Epithelial cell of esophagus (primary cell): ENCODE measurements at regions not wholly inside any gene's neighbourhood (a gene's known extent, or its start where the extent isn't known, plus 50 kb on each side); places are given as distances from the start of the nearest gene placed in this dataset.

Source experiments
- DNase-seq: peaks from one replicate; pipeline ENCODE4 v3.0.0; 2010; ENCODE audit warnings: low read depth
- H3K4me3 ChIP-seq: 2 replicates; pipeline ENCODE4 v1.5.1; 2011; ENCODE audit warnings: mild to moderate bottlenecking, low read length, control low read depth
- TF ChIP-seq, protein P1 (sequence below): IDR thresholded peaks from 2 replicates; pipeline ENCODE4 v1.5.1; 2011; ENCODE audit warnings: low read depth, mild to moderate bottlenecking, low read length, control low read depth, inconsistent platforms; ENCODE audit not compliant: insufficient read depth; ENCODE audit errors: missing control alignments

DNA sequence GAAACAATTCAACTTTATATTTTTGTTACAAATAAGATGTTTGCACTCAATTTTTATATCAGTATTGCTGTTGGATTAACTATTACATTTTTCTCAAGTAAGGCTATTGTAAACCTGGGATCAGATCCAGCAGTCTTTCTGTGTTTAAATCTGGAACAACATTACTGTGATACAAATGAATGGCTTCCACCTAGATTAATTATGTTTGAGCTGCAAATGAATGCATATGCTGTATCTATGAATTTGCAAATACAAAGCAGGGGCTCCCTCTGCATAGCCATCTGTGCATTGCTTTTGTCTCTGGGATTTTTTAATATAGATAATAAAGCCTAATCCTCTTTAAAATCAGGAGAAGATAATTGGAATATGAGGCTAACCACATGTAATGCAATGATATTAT is 69.8 kb upstream of the NEIL3 start:
- TF ChIP-seq, protein P1, sequence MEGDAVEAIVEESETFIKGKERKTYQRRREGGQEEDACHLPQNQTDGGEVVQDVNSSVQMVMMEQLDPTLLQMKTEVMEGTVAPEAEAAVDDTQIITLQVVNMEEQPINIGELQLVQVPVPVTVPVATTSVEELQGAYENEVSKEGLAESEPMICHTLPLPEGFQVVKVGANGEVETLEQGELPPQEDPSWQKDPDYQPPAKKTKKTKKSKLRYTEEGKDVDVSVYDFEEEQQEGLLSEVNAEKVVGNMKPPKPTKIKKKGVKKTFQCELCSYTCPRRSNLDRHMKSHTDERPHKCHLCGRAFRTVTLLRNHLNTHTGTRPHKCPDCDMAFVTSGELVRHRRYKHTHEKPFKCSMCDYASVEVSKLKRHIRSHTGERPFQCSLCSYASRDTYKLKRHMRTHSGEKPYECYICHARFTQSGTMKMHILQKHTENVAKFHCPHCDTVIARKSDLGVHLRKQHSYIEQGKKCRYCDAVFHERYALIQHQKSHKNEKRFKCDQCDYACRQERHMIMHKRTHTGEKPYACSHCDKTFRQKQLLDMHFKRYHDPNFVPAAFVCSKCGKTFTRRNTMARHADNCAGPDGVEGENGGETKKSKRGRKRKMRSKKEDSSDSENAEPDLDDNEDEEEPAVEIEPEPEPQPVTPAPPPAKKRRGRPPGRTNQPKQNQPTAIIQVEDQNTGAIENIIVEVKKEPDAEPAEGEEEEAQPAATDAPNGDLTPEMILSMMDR = no peak
- no peak for DNase-seq
- H3K4me3 ChIP-seq = no peak overlapping the region

DNA sequence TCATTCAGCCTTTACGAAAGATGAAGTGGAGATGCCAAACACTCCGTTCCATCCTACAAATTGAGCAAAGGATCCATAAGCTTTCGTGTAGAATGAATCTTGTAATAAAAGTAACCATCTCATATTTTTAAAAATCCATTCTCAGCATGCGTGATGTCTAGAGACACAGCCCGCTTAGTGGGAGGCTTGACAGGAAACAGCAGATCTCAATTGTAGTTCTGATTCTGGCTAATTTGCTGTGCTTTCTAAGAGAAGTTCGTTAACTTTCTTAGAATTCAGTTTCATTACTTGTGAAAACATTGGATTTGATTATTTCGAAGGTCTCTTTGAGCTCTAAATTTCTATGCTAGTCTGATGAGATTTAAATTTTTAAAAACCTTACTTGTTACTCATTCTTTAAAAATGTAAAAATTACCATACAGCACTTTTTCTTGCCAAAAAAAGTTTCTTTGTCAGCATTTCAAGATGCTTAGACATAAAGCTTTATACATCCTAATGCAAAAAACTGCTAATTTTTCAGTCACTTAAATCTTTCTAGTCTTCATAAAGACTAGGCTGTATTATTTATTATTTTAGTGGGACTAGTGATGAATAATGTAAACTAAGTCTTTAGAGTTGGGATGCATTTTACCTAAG is 66.9 kb upstream of the NEIL3 start:
- no peak overlapping the region for H3K4me3 ChIP-seq
- no peak for DNase-seq
- TF ChIP-seq, protein P1 = no peak

DNA sequence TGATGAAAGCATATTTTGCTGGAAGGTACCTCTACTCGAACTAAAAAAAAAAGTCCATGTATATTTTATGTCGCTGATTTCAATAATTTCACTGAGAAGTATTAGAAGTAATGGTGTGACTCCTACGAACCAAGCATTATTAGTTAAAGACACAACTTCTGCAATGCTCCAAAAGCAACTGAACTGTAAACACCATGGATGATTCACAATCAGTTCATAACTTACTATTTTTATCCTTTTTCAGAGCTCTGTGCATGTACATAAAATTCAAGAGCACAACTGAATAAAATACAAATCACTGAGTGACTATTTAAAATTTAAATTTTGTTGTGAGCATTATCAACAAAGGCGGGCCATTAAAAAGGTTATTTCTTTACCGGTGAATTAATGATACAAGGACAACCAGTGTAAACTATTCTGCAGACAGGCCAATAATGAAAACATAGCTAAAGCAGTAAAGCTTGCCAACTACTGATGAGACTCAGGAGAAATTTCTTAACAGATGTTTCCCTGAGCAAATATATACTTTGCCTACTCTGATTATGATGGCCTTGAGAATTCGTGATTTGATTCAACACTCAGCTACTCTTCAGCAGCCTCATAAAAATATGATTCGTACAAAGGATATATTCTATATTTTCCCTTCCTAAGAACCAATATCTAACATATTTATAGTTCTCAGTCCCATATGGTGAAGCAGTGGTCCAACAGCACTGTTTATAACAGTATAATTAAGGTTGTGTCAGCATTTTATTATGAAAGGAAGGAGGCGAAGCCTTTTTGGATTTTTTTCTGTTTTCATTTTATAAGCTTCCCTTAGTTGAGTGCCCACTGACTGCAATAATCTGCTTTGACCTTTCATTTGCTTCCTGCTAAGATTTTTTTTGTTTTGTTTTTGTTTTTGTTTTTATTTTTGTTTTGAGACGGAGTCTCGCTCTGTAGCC is 62.8 kb upstream of the NEIL3 start:
- TF ChIP-seq, protein P1 = no peak
- DNase-seq = no peak
- H3K4me3 ChIP-seq = no peak overlapping the region

DNA sequence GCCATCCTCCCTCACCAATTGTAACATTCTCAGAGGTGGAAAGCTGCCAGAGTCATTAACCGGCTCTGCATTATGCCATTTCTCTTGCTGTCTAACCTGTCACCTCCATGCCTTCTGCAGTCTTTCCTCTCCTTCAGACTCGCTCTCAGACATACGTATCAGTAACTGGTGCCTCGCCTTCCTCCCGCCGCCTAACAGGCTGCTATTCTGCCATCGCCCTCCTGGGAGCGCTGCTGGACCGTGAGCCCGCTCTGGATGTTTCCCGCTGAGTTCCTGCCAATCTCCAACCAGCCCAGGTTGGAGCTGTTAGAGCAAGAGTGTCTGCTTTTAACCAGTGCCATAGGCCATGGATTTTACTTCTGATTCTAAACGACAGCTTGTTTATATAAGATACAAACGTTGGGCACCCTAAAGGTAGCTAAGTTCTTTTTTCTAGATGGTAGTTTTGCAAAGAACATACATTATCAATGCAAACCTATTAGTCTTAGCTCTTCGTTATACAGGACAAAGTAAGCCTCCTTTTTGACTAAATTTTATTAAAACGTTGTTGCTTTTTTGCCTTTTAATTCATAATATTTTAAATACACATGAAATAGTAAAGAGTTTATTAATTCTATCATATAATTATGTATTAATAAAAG is 59.5 kb upstream of the NEIL3 start:
- H3K4me3 ChIP-seq = no peak overlapping the region
- peak; percentile 75 for DNase-seq
- TF ChIP-seq, protein P1 = peak; percentile 100

DNA sequence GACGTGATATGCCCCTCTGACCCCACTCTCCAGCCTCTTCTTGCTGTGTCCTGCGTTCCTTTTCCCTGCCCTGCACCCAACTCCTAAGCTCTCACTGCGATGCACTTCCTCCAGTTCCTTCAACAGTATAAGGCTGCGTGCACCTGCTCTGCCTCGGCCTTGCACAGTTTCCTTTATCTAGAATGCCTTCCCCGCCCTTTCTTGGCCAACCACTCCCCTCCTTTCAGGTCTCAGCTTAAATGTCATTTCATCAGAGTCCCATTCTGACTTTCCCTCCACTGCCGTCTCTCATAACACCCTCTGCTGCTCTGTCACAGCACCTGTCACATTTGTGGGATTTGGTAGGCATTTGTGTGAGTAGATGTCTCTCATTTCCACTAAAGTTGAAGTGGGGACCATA is 58.4 kb upstream of the NEIL3 start:
- DNase-seq = no peak
- TF ChIP-seq, protein P1 = no peak
- H3K4me3 ChIP-seq = no peak overlapping the region

DNA sequence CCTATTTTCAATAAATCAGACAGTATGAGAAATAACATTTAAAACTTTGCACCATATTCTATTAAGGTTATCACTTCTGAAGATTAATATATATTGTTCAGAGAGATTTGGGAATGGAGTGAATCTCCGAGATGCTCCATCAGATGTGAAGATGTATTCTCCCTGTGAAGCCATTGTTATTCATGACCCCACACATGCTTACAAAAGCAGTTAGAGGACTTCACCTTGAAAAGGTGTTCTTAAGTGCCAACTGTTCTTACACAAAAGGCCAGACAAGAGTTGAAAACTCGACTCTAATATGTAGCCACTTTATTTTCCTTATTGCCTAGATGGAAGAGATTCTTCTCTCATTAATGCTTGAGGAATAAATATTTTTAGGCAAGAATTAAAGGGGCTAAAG is 54.3 kb upstream of the NEIL3 start:
- H3K4me3 ChIP-seq = no peak overlapping the region
- TF ChIP-seq, protein P1 = no peak
- no peak for DNase-seq
